ENCODE measurements at regions not wholly inside any gene's neighbourhood (a gene's known extent, or its start where the extent isn't known, plus 50 kb on each side); places are given as distances from the start of the nearest gene placed in this dataset.

GRCh38 chr10:15439341-15439842 is 68.3 kb upstream of the FAM171A1 start:
- no peak overlapping the region for H3K4me3 Mint-ChIP-seq (ENCODE audit: unreplicated experiment)
- no peak overlapping the region for H3K27ac Mint-ChIP-seq (ENCODE audit: unreplicated experiment)
- no peak for DNase-seq
- peaks cover 11% of the 10 kb centered on the region for H3K4me1 Mint-ChIP-seq (ENCODE audit: low read depth, unreplicated experiment)
- no peaks in the 10 kb centered on the region for H3K36me3 Mint-ChIP-seq (ENCODE audit: unreplicated experiment)
- H3K9me3 Mint-ChIP-seq (ENCODE audit: unreplicated experiment): no peaks in the 10 kb centered on the region
- no peaks in the 10 kb centered on the region for H3K27me3 Mint-ChIP-seq (ENCODE audit: unreplicated experiment)
- TF ChIP-seq CTCF (IDR thresholded peaks at IDR 0.05; ENCODE audit: partially characterized antibody, unreplicated experiment): peak; percentile 25

- H3K9me3 Mint-ChIP-seq (ENCODE audit: unreplicated experiment): no peaks in the 10 kb centered on the region
- no peak overlapping the region for H3K4me3 Mint-ChIP-seq (ENCODE audit: unreplicated experiment)
These were observed 65.6 kb upstream of the FAM171A1 start for GRCh38 chr10:15436696-15437095.

GRCh38 chr10:15433850-15434537 is 62.9 kb upstream of the FAM171A1 start:
- Mint-ChIP-seq H3K27ac (ENCODE audit: unreplicated experiment) (peak overlapping the region; percentile 14), H3K27me3 (ENCODE audit: unreplicated experiment) (no peaks in the 10 kb centered on the region), H3K36me3 (ENCODE audit: unreplicated experiment) (no peaks in the 10 kb centered on the region), H3K9me3 (ENCODE audit: unreplicated experiment) (no peaks in the 10 kb centered on the region), H3K4me3 (ENCODE audit: unreplicated experiment) (peak overlapping the region; percentile 46), H3K4me1 (ENCODE audit: low read depth, unreplicated experiment) (peaks cover 5% of the 10 kb centered on the region)
- DNase-seq: no peak
- TF ChIP-seq CTCF (IDR thresholded peaks at IDR 0.05; ENCODE audit: partially characterized antibody, unreplicated experiment): peak; percentile 87

More at GRCh38 chr10:15436696-15437095, 65.6 kb upstream of the FAM171A1 start:
- Mint-ChIP-seq H3K36me3 (ENCODE audit: unreplicated experiment) (no peaks in the 10 kb centered on the region), H3K27me3 (ENCODE audit: unreplicated experiment) (no peaks in the 10 kb centered on the region), H3K27ac (ENCODE audit: unreplicated experiment) (no peak overlapping the region), H3K4me1 (ENCODE audit: low read depth, unreplicated experiment) (peaks cover 11% of the 10 kb centered on the region)
- no peak for TF ChIP-seq CTCF (IDR thresholded peaks at IDR 0.05; ENCODE audit: partially characterized antibody, unreplicated experiment)
- no peak for DNase-seq

- Mint-ChIP-seq H3K27me3 (ENCODE audit: unreplicated experiment) (peaks cover 3% of the 10 kb centered on the region), H3K27ac (ENCODE audit: unreplicated experiment) (no peak overlapping the region), H3K36me3 (ENCODE audit: unreplicated experiment) (no peaks in the 10 kb centered on the region), H3K9me3 (ENCODE audit: unreplicated experiment) (peaks cover 5% of the 10 kb centered on the region), H3K4me3 (ENCODE audit: unreplicated experiment) (no peak overlapping the region), H3K4me1 (ENCODE audit: low read depth, unreplicated experiment) (peaks cover 12% of the 10 kb centered on the region)
- no peak for TF ChIP-seq CTCF (IDR thresholded peaks at IDR 0.05; ENCODE audit: partially characterized antibody, unreplicated experiment)
- no peak for DNase-seq
These were observed 61.2 kb upstream of the FAM171A1 start for GRCh38 chr10:15432266-15432665.

GRCh38 chr10:15430969-15431771 is 60.1 kb upstream of the FAM171A1 start:
- Mint-ChIP-seq H3K27me3 (ENCODE audit: unreplicated experiment) (peaks cover 4% of the 10 kb centered on the region), H3K27ac (ENCODE audit: unreplicated experiment) (no peak overlapping the region), H3K4me1 (ENCODE audit: low read depth, unreplicated experiment) (peaks cover 14% of the 10 kb centered on the region), H3K9me3 (ENCODE audit: unreplicated experiment) (peaks cover 5% of the 10 kb centered on the region), H3K36me3 (ENCODE audit: unreplicated experiment) (no peaks in the 10 kb centered on the region), H3K4me3 (ENCODE audit: unreplicated experiment) (no peak overlapping the region)
- DNase-seq: no peak
- no peak for TF ChIP-seq CTCF (IDR thresholded peaks at IDR 0.05; ENCODE audit: partially characterized antibody, unreplicated experiment)
